ENCODE measurements at regions not wholly inside any gene's neighbourhood (a gene's known extent, or its start where the extent isn't known, plus 50 kb on each side); places are given as distances from the start of the nearest gene placed in this dataset.
"Not testable (repeated sequence)": the region's sequence is repeated elsewhere in the genome, so short reads cannot be mapped to it uniquely, and the experiment has no call there.

GRCh38 chr16:59469266-59469665 lies 735.1 kb upstream of the GOT2 start:
- Histone ChIP-seq H3K27me3 (no peaks in the 10 kb centered on the region), H3K4me1 (no peaks in the 10 kb centered on the region), H3K9me3 (no peaks in the 10 kb centered on the region), H3K4me3 (no peak overlapping the region), H3K36me3 (replicated peaks in 1 of 2; ENCODE audit: insufficient read depth in 1 of 2, low read depth in 2 of 2) (no peaks in the 10 kb centered on the region), H3K27ac (no peak overlapping the region)
- WGBS, 2 donors, result 65 to 68% methylated on average over 1 of the region's 1 CpG
- intact Hi-C loops (cut with DNase I), result no loop called here
- TF ChIP-seq CTCF (IDR thresholded peaks at IDR 0.05), result no peak
- TF ChIP-seq POLR2A (IDR thresholded peaks at IDR 0.05), result no peak
- ATAC-seq (no peak), DNase-seq (no peak)

GRCh38 chr16:59463776-59464175 lies 729.7 kb upstream of the GOT2 start:
- Histone ChIP-seq H3K27ac (no peak overlapping the region), H3K4me1 (no peaks in the 10 kb centered on the region), H3K27me3 (no peaks in the 10 kb centered on the region), H3K36me3 (replicated peaks in 1 of 2; ENCODE audit: insufficient read depth in 1 of 2, low read depth in 2 of 2) (no peaks in the 10 kb centered on the region), H3K4me3 (no peak overlapping the region), H3K9me3 (no peaks in the 10 kb centered on the region)
- ATAC-seq, result no peak
- intact Hi-C loops (cut with DNase I), result no loop called here
- no peak for TF ChIP-seq POLR2A (IDR thresholded peaks at IDR 0.05)
- no peak for TF ChIP-seq CTCF (IDR thresholded peaks at IDR 0.05)
- no peak for DNase-seq

GRCh38 chr16:59459806-59460205 lies 725.7 kb upstream of the GOT2 start:
- Histone ChIP-seq H3K36me3 (replicated peaks in 1 of 2; ENCODE audit: insufficient read depth in 1 of 2, low read depth in 2 of 2) (no peaks in the 10 kb centered on the region), H3K4me1 (no peaks in the 10 kb centered on the region), H3K27me3 (no peaks in the 10 kb centered on the region), H3K9me3 (no peaks in the 10 kb centered on the region), H3K4me3 (no peak overlapping the region), H3K27ac (no peak overlapping the region)
- no peak for TF ChIP-seq POLR2A (IDR thresholded peaks at IDR 0.05)
- no peak for TF ChIP-seq CTCF (IDR thresholded peaks at IDR 0.05)
- ATAC-seq, result no peak
- DNase-seq, result no peak
- intact Hi-C loops (cut with DNase I), result no loop called here
- 65 to 77% methylated on average over 5 of the region's 5 CpGs for WGBS, 2 donors

- whole genome bisulfite sequencing, 2 donors, result 44 to 50% methylated on average over 1 of the region's 1 CpG
Observed at GRCh38 chr16:59455497-59455896, 721.4 kb upstream of the GOT2 start.

GRCh38 chr16:59450513-59450912 lies 716.4 kb upstream of the GOT2 start:
- DNase-seq; H3K9me3 ChIP-seq; H3K4me3 ChIP-seq; intact Hi-C loops (cut with DNase I); ATAC-seq; H3K4me1 ChIP-seq; H3K27me3 ChIP-seq; H3K36me3 ChIP-seq (replicated peaks in 1 of 2; ENCODE audit: insufficient read depth in 1 of 2, low read depth in 2 of 2); H3K27ac ChIP-seq: not testable (repeated sequence)
- WGBS, 2 donors, result 71 to 72% methylated on average over 5 of the region's 5 CpGs

More at GRCh38 chr16:59455497-59455896, 721.4 kb upstream of the GOT2 start:
- ATAC-seq (no peak), DNase-seq (no peak)
- TF ChIP-seq POLR2A (IDR thresholded peaks at IDR 0.05) (no peak), CTCF (IDR thresholded peaks at IDR 0.05) (no peak)
- no peak overlapping the region for H3K27ac ChIP-seq
- H3K4me1 ChIP-seq, result no peaks in the 10 kb centered on the region
- no peaks in the 10 kb centered on the region for H3K27me3 ChIP-seq
- no peaks in the 10 kb centered on the region for H3K9me3 ChIP-seq
- H3K4me3 ChIP-seq, result no peak overlapping the region
- intact Hi-C loops (cut with DNase I), result no loop called here
- H3K36me3 ChIP-seq (replicated peaks in 1 of 2; ENCODE audit: insufficient read depth in 1 of 2, low read depth in 2 of 2), result no peaks in the 10 kb centered on the region
